ENCODE measurements at regions not wholly inside any gene's neighbourhood (a gene's known extent, or its start where the extent isn't known, plus 50 kb on each side); places are given as distances from the start of the nearest gene placed in this dataset.

DNA sequence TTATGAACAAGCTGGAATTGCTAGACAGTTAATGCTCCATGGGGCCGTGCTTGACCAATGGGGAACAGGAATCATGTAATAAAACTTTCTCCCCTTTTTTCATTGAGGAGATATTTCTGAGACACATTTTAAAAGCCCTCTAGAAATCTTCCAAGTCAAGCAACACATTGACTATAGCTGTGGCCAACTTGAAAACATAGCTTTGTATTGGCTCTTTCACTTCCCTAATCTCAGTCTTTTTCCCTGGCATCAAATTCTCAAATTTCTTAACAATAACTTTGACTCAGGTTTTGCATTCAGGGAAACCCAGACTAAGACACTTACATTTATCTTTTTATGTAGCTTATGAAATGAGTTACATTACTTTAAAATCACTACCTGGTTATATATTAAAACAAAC lies 947.1 kb upstream of the MBL2 start:
- DNase-seq (ENCODE audit: low read depth), result no peak
- H3K4me3 ChIP-seq (ENCODE audit: low read depth, low read length), result no peak overlapping the region
- TF ChIP-seq, protein P1, sequence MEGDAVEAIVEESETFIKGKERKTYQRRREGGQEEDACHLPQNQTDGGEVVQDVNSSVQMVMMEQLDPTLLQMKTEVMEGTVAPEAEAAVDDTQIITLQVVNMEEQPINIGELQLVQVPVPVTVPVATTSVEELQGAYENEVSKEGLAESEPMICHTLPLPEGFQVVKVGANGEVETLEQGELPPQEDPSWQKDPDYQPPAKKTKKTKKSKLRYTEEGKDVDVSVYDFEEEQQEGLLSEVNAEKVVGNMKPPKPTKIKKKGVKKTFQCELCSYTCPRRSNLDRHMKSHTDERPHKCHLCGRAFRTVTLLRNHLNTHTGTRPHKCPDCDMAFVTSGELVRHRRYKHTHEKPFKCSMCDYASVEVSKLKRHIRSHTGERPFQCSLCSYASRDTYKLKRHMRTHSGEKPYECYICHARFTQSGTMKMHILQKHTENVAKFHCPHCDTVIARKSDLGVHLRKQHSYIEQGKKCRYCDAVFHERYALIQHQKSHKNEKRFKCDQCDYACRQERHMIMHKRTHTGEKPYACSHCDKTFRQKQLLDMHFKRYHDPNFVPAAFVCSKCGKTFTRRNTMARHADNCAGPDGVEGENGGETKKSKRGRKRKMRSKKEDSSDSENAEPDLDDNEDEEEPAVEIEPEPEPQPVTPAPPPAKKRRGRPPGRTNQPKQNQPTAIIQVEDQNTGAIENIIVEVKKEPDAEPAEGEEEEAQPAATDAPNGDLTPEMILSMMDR (IDR thresholded peaks at IDR 0.05; ENCODE audit: low read depth, low read length, missing control alignments), result no peak
- in situ Hi-C loops (cut with HindIII; ENCODE audit: low sequenced_read_pairs), result no loop called here

DNA sequence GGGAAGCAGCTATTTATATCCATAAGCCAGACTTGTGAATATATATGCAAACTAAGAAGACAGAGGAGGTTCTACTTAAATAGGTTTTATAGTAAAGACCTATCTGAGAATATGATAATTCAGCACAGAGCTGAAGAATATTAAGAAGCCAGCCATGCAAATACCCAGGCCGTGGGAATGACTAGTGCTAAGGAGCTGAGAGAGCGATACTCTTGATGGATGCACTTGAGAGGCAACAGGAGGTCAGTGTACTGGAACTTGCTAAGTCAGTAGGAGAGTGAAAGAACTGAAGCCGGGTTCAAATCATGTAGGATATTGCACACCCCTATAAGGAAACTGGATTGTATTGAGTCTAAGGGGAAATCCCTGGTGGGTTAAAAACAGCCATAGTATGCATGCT lies 943.6 kb upstream of the MBL2 start:
- TF ChIP-seq, protein P1 (IDR thresholded peaks at IDR 0.05; ENCODE audit: low read depth, low read length, missing control alignments), result no peak
- no peak overlapping the region for H3K4me3 ChIP-seq (ENCODE audit: low read depth, low read length)
- in situ Hi-C loops (cut with HindIII; ENCODE audit: low sequenced_read_pairs), result no loop called here
- no peak for DNase-seq (ENCODE audit: low read depth)

DNA sequence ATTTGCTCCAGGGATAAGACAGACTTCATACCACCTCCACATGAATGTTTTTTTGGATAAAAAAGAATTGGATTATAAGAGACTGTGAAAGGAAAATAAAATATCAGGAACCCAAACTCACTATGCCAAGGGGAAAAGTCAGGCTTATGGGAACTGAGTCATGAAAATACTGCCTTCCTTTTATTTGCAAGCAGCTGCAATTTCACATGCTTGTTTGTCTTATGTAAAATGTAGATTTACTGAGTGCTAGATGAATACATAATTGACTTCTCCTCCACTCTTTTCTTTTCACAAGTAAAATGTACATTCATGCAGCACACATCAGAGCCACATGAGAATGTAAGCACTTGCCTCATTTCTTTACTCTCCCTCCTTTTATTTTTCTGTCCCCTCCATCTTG lies 940.8 kb upstream of the MBL2 start:
- in situ Hi-C loops (cut with HindIII; ENCODE audit: low sequenced_read_pairs), result no loop called here
- H3K4me3 ChIP-seq (ENCODE audit: low read depth, low read length), result no peak overlapping the region
- TF ChIP-seq, protein P1 (IDR thresholded peaks at IDR 0.05; ENCODE audit: low read depth, low read length, missing control alignments), result no peak
- DNase-seq (ENCODE audit: low read depth), result no peak

DNA sequence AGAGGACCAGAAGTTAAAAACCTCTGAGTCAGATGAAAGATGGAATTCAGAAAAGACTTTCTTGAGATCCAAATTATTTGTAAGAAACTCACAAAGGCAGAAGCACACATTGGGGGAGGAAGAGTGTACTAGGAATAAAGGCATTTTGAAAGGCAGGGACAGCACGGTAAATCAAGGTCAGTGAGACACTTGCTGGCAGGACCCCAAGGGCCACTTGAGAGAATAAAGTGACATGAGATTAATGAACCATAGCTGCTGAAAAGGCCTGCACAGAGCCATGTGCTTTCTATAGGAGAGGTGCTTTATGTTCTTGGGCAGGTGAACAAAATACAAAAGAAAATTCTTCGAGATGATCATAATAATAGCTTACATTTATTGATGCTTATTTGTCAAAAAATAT lies 929.9 kb upstream of the MBL2 start:
- DNase-seq (ENCODE audit: low read depth), result no peak
- no peak overlapping the region for H3K4me3 ChIP-seq (ENCODE audit: low read depth, low read length)
- in situ Hi-C loops (cut with HindIII; ENCODE audit: low sequenced_read_pairs), result no loop called here
- TF ChIP-seq, protein P1 (IDR thresholded peaks at IDR 0.05; ENCODE audit: low read depth, low read length, missing control alignments), result no peak

DNA sequence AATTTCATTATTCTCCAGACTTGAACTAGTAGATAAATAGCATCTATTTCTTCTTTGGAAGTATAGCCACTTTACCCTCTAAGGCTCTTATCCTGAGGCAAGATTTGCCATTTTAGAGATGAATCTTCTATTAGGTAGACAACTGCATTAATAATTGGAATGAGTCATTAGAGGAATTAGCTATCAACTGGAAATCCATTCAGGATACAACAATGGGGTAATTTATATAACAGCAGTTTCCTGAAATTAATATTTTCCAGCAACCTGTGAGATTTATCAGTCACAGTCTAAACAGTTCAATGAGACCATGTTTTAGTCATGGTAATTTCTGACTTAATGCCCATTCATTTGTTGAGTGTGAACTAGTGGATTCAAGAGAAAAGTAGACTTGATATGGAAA lies 928.6 kb upstream of the MBL2 start:
- H3K4me3 ChIP-seq (ENCODE audit: low read depth, low read length), result no peak overlapping the region
- no peak for DNase-seq (ENCODE audit: low read depth)
- TF ChIP-seq, protein P1 (IDR thresholded peaks at IDR 0.05; ENCODE audit: low read depth, low read length, missing control alignments), result no peak
- in situ Hi-C loops (cut with HindIII; ENCODE audit: low sequenced_read_pairs), result no loop called here

DNA sequence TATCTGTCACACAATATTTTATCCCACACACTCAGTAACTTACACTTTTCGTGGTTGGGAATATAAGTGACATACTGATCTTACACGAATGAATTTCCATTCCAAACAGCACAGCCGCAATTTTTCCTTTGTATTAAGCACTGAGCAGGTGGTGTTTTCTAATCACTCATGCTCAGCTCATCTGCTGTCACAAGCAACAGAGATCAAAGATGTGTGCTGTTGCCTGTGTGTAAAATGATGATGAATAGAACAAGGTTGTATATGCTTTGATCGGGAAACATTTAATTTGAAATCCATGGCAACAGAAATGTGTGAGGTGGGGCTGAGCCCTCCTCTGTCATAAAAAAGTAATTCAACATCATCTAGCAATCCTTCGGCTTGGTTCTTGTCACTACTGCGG lies 927.7 kb upstream of the MBL2 start:
- in situ Hi-C loops (cut with HindIII; ENCODE audit: low sequenced_read_pairs), result no loop called here
- H3K4me3 ChIP-seq (ENCODE audit: low read depth, low read length), result no peak overlapping the region
- TF ChIP-seq, protein P1 (IDR thresholded peaks at IDR 0.05; ENCODE audit: low read depth, low read length, missing control alignments), result no peak
- DNase-seq (ENCODE audit: low read depth), result no peak

DNA sequence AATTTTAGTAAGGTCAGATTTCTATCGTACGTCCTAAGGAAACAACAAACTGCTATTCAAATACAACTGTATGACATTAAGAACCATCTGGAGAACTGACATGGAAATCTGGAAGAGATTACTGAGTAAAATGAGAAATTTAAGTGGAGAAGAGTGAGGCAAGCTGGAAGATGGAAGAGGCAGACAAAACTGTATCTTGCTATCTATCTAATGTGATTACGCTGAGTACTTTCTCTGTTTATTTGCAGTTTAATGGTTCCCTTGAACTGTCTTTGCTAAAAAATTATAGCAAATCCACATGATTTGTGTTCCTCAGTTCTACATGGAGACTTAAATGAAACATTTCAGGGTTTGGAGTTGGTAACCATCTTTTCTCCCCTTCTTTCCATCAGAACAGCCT lies 927.1 kb upstream of the MBL2 start:
- H3K4me3 ChIP-seq (ENCODE audit: low read depth, low read length), result no peak overlapping the region
- TF ChIP-seq, protein P1 (IDR thresholded peaks at IDR 0.05; ENCODE audit: low read depth, low read length, missing control alignments), result no peak
- in situ Hi-C loops (cut with HindIII; ENCODE audit: low sequenced_read_pairs), result no loop called here
- no peak for DNase-seq (ENCODE audit: low read depth)

Data from astrocyte of the cerebellum (primary cell).